PC-3 (cell line): ENCODE measurements at regions not wholly inside any gene's neighbourhood (a gene's known extent, or its start where the extent isn't known, plus 50 kb on each side); places are given as distances from the start of the nearest gene placed in this dataset.

Experiments
- ATAC-seq: fragments of 200-7000 bp; cut with Tn5 transposase; 2 replicates; pipeline ENCODE4 v1.9.1; 2020; ENCODE audit warnings: mild to moderate bottlenecking, moderate library complexity
- BruUV-seq: library from RNA; stranded (reverse); fragments of 400-500 nt; replicated peaks from 2 replicates; lab custom pipeline; 2021; lab: Mats Ljungman, UMichigan
- CTCF ChIA-PET: fragments of 300-600 bp; sonication (Branson Sonifier 250); formaldehyde crosslinking; loops from one replicate; lab custom pipeline; 2022; ENCODE audit warnings: antibody characterized with exemption; lab: Charles Lee
- POLR2A ChIA-PET: fragments of 300-600 bp; sonication (Branson Sonifier 250); formaldehyde crosslinking; loops from one replicate; lab custom pipeline; 2022; ENCODE audit warnings: antibody characterized with exemption; ENCODE audit not compliant: unreplicated experiment; lab: Charles Lee
- DNase-seq: peaks from one replicate; pipeline ENCODE4 v3.0.0-alpha.2; 2015
- H2AFZ ChIP-seq: fragments of 300-600 bp; sonication (generic); 2 replicates; pipeline ENCODE4 v1.6.0; 2016; ENCODE audit warnings: antibody characterized with exemption, low read length
- H3F3A ChIP-seq: fragments of 300-600 bp; sonication (generic); one replicate; pipeline ENCODE4 v1.6.0; 2017; ENCODE audit warnings: antibody characterized with exemption, low read length, control low read depth, mild to moderate bottlenecking; ENCODE audit not compliant: unreplicated experiment
- H3K27ac ChIP-seq: fragments of 300-600 bp; sonication (generic); 2 replicates; pipeline ENCODE4 v1.5.1; 2016; ENCODE audit warnings: mild to moderate bottlenecking, low read length
- H3K27me3 ChIP-seq: fragments of 300-600 bp; sonication (generic); 2 replicates; pipeline ENCODE4 v1.6.1; 2016; ENCODE audit warnings: low read length, mixed read lengths
- H3K36me3 ChIP-seq: fragments of 300-600 bp; sonication (generic); 2 replicates; pipeline ENCODE4 v1.6.1; 2016; ENCODE audit warnings: low read depth, mixed run types, low read length, mixed read lengths
- H3K4me1 ChIP-seq: fragments of 300-600 bp; sonication (generic); 2 replicates; pipeline ENCODE4 v1.5.1; 2016; ENCODE audit warnings: low read length; ENCODE audit not compliant: insufficient read depth
- H3K4me2 ChIP-seq: fragments of 300-600 bp; sonication (generic); 2 replicates; pipeline ENCODE4 v1.6.0; 2016; ENCODE audit warnings: low read length
- H3K4me3 ChIP-seq: fragments of 300-600 bp; sonication (generic); 2 replicates; pipeline ENCODE4 v1.5.1; 2016; ENCODE audit warnings: mild to moderate bottlenecking, low read length, mixed read lengths
- H3K79me2 ChIP-seq: fragments of 300-600 bp; sonication (generic); 2 replicates; pipeline ENCODE4 v1.6.1; 2017; ENCODE audit warnings: low read length, mixed read lengths
- H3K9ac ChIP-seq: fragments of 300-600 bp; sonication (generic); 2 replicates; pipeline ENCODE4 v1.6.0; 2016; ENCODE audit warnings: mild to moderate bottlenecking, low read length
- H3K9me2 ChIP-seq: fragments of 300-600 bp; sonication (generic); replicated peaks from 2 replicates; pipeline ENCODE4 v1.6.1; 2016; ENCODE audit warnings: mixed run types, low read length, mixed read lengths
- H3K9me3 ChIP-seq: fragments of 300-600 bp; sonication (generic); 2 replicates; pipeline ENCODE4 v1.6.1; 2016; ENCODE audit warnings: low read length, mixed read lengths
- H4K20me1 ChIP-seq: fragments of 300-600 bp; sonication (generic); 2 replicates; pipeline ENCODE4 v1.6.1; 2016; ENCODE audit warnings: low read length, mixed read lengths
- EZH2 ChIP-seq: fragments of 300-600 bp; sonication (generic); IDR thresholded peaks from one replicate; pipeline ENCODE4 v1.6.1; 2017; ENCODE audit warnings: antibody characterized with exemption, mild to moderate bottlenecking, low read length; ENCODE audit not compliant: unreplicated experiment
- EZH2phosphoT487 ChIP-seq: fragments of 300-600 bp; sonication (generic); IDR thresholded peaks from 2 replicates; pipeline ENCODE4 v1.6.1; 2018; ENCODE audit warnings: mild to moderate bottlenecking, antibody characterized with exemption, low read length, borderline replicate concordance
- intact Hi-C: fragments of 100-400 bp; cut with micrococcal nuclease; formaldehyde crosslinking; loops from 2 replicates; pipeline ENCODE4 v1.9.0; 2023
- TF ChIP-seq, protein P1 (sequence below): fragments of 300-600 bp; sonication (generic); conservative IDR thresholded peaks from 2 replicates; pipeline ENCODE4 v1.5.1; 2017; ENCODE audit warnings: antibody characterized with exemption, low read depth, mild to moderate bottlenecking, low read length

DNA sequence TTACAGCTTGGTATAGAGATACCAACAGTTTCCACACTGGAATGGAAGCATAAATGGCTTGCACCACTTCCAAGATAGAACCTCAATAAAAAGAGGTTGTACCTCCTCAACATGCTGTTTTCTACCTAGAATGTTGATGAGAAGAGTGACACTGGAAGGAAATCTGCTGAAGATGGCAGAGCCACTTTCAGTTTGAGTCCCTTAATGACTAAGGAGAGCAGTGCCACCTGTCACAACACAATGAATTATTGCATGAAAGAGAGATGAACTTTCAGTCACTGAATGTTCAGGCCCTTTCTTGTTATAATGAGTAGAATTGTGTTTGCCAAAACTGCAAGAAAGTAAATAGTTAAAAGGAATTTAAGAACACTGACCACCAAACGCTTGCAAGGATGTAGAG lies 958.5 kb downstream of the DTWD2 start:
- H3K4me2 ChIP-seq: no peak overlapping the region
- no peaks in the 10 kb centered on the region for H3K36me3 ChIP-seq
- H4K20me1 ChIP-seq: no peaks in the 10 kb centered on the region
- no peak for DNase-seq
- BruUV-seq: no TSS peak
- POLR2A ChIA-PET: no interaction called here
- TF ChIP-seq EZH2: no peak
- TF ChIP-seq EZH2phosphoT487: no peak
- TF ChIP-seq, protein P1, sequence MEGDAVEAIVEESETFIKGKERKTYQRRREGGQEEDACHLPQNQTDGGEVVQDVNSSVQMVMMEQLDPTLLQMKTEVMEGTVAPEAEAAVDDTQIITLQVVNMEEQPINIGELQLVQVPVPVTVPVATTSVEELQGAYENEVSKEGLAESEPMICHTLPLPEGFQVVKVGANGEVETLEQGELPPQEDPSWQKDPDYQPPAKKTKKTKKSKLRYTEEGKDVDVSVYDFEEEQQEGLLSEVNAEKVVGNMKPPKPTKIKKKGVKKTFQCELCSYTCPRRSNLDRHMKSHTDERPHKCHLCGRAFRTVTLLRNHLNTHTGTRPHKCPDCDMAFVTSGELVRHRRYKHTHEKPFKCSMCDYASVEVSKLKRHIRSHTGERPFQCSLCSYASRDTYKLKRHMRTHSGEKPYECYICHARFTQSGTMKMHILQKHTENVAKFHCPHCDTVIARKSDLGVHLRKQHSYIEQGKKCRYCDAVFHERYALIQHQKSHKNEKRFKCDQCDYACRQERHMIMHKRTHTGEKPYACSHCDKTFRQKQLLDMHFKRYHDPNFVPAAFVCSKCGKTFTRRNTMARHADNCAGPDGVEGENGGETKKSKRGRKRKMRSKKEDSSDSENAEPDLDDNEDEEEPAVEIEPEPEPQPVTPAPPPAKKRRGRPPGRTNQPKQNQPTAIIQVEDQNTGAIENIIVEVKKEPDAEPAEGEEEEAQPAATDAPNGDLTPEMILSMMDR: no peak
- peaks cover 4% of the 10 kb centered on the region; the same call in 1 of the 2 replicates for H3K9me3 ChIP-seq
- no peaks in the 10 kb centered on the region for H3F3A ChIP-seq
- no peak overlapping the region for H2AFZ ChIP-seq
- H3K79me2 ChIP-seq: no peaks in the 10 kb centered on the region
- intact Hi-C loops: no loop called here
- H3K9me2 ChIP-seq: no peaks in the 10 kb centered on the region
- no peak overlapping the region for H3K27ac ChIP-seq
- H3K4me3 ChIP-seq: no peak overlapping the region
- H3K27me3 ChIP-seq: no peaks in the 10 kb centered on the region
- no peaks in the 10 kb centered on the region for H3K4me1 ChIP-seq
- CTCF ChIA-PET: no interaction called here
- no peak overlapping the region for H3K9ac ChIP-seq
- ATAC-seq: no peak

DNA sequence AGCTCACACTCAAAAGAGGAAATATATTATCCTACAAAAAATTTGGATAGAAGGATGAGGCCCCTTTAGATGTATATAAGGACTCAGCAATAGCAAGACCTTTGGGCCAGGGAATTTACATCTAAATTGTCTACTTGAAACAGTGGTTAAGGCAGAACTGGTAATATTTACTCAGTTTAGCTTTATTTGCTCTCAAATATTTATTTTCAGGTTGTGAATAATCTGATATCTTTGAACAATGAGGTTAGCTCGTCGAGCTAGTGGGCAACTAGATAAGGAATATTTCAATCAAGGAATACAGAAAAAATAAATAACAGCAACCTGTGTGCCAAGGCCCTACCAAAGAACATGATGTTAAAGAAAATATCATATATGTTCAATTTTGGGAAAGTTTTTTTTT lies 966.3 kb downstream of the DTWD2 start:
- Histone ChIP-seq H3K27ac (no peak overlapping the region), H3K9me2 (no peaks in the 10 kb centered on the region), H3K9me3 (no peaks in the 10 kb centered on the region), H3K27me3 (no peaks in the 10 kb centered on the region), H3K4me3 (no peak overlapping the region), H2AFZ (no peak overlapping the region), H4K20me1 (no peaks in the 10 kb centered on the region), H3K4me2 (no peak overlapping the region), H3K36me3 (no peaks in the 10 kb centered on the region), H3F3A (no peaks in the 10 kb centered on the region), H3K79me2 (no peaks in the 10 kb centered on the region), H3K4me1 (no peaks in the 10 kb centered on the region), H3K9ac (no peak overlapping the region)
- intact Hi-C loops: no loop called here
- no TSS peak for BruUV-seq
- TF ChIP-seq, protein P1: no peak
- TF ChIP-seq EZH2: no peak
- no peak for DNase-seq
- ChIA-PET CTCF (no interaction called here), POLR2A (no interaction called here)
- ATAC-seq: no peak

DNA sequence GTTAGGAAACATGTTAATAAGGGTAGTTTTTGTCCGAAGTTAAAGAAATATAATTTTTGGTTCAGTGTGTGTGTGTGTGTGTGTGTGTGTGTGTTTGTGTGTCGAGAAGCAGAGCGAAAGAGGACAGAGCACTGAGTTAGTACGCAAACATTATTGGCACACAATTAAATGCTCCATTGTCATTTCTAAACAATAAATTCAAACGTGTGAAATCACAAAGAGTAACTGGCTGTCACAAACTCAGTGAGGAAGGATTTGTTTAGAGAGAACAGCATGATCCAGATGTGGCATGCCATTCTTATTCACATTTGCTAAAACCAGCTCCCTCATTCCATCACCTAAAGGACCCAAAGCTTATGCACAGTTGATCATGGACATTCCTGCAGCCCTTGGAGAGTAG lies 970.8 kb downstream of the DTWD2 start:
- H3K4me1 ChIP-seq: no peaks in the 10 kb centered on the region
- no peaks in the 10 kb centered on the region for H3K36me3 ChIP-seq
- BruUV-seq: no TSS peak
- H3K9ac ChIP-seq: no peak overlapping the region
- TF ChIP-seq EZH2phosphoT487: no peak
- no peak overlapping the region for H2AFZ ChIP-seq
- no peaks in the 10 kb centered on the region for H4K20me1 ChIP-seq
- intact Hi-C loops: no loop called here
- H3K79me2 ChIP-seq: no peaks in the 10 kb centered on the region
- ATAC-seq: no peak
- H3K4me3 ChIP-seq: no peak overlapping the region
- no peaks in the 10 kb centered on the region for H3K9me2 ChIP-seq
- DNase-seq: no peak
- no peaks in the 10 kb centered on the region for H3F3A ChIP-seq
- no peak overlapping the region for H3K27ac ChIP-seq
- ChIA-PET CTCF (no interaction called here), POLR2A (no interaction called here)
- no peak overlapping the region for H3K4me2 ChIP-seq
- no peaks in the 10 kb centered on the region for H3K9me3 ChIP-seq
- no peaks in the 10 kb centered on the region for H3K27me3 ChIP-seq
